ENCODE measurements at regions not wholly inside any gene's neighbourhood (a gene's known extent, or its start where the extent isn't known, plus 50 kb on each side); places are given as distances from the start of the nearest gene placed in this dataset.

GRCh38 chr9:129326061-129327005 is 148.3 kb upstream of the IER5L start:
- no peak for TF ChIP-seq CTCF (conservative IDR thresholded peaks at IDR 0.05; ENCODE audit: low read depth, low read length)
- TF ChIP-seq EZH2 (IDR thresholded peaks at IDR 0.05; ENCODE audit: low read length, unreplicated experiment), result no peak

Data from PC-3 (cell line).